ENCODE measurements at regions not wholly inside any gene's neighbourhood (a gene's known extent, or its start where the extent isn't known, plus 50 kb on each side); places are given as distances from the start of the nearest gene placed in this dataset.

GRCh38 chr2:103847276-103847675 is 1006.6 kb upstream of the POU3F3 start:
- no peaks in the 10 kb centered on the region for H3F3A ChIP-seq (ENCODE audit: insufficient read depth, low read length, poor library complexity, severe bottlenecking)
- H3K9me3 ChIP-seq (ENCODE audit: low read length): no peaks in the 10 kb centered on the region
- no peak overlapping the region for H3K27ac ChIP-seq (ENCODE audit: low read length)
- no peak overlapping the region for H3K4me3 ChIP-seq (ENCODE audit: low read length)
- no peaks in the 10 kb centered on the region for H4K20me1 ChIP-seq (ENCODE audit: insufficient read depth)
- no peaks in the 10 kb centered on the region for H3K36me3 ChIP-seq (ENCODE audit: insufficient read depth, low read length)
- H3K9ac ChIP-seq (ENCODE audit: low read length): no peak overlapping the region
- H2AFZ ChIP-seq (ENCODE audit: low read depth, low read length): no peak overlapping the region
- no peak for TF ChIP-seq CTCF (IDR thresholded peaks at IDR 0.05; ENCODE audit: poor library complexity, severe bottlenecking)
- TF ChIP-seq SMC3 (conservative IDR thresholded peaks at IDR 0.05; ENCODE audit: poor library complexity): no peak
- TF ChIP-seq POLR2AphosphoS5 (IDR thresholded peaks at IDR 0.05): no peak
- no peak for TF ChIP-seq TAF1 (IDR thresholded peaks at IDR 0.05; ENCODE audit: low read depth)
- no peak for TF ChIP-seq RAD21 (conservative IDR thresholded peaks at IDR 0.05)
- TF ChIP-seq EZH2 (IDR thresholded peaks at IDR 0.05; ENCODE audit: borderline replicate concordance, insufficient read depth, low read length, poor library complexity, severe bottlenecking): no peak
- no peak for TF ChIP-seq EP300 (conservative IDR thresholded peaks at IDR 0.05; ENCODE audit: poor library complexity, severe bottlenecking)
- TF ChIP-seq MXI1 (conservative IDR thresholded peaks at IDR 0.05; ENCODE audit: poor library complexity, severe bottlenecking): no peak
- no peak for TF ChIP-seq REST (IDR thresholded peaks at IDR 0.05; ENCODE audit: borderline replicate concordance)
- H3K79me2 ChIP-seq (replicated peaks; ENCODE audit: insufficient read depth, low read length): no peaks in the 10 kb centered on the region
- no peak overlapping the region for H3K4me2 ChIP-seq (ENCODE audit: low read length)
- no peaks in the 10 kb centered on the region for H3K9me2 ChIP-seq (ENCODE audit: insufficient read depth, low read length)
- no peaks in the 10 kb centered on the region for H3K27me3 ChIP-seq (ENCODE audit: insufficient read depth, low read depth, low read length)

- Histone ChIP-seq H3K4me2 (ENCODE audit: low read length) (no peak overlapping the region), H3K9me2 (ENCODE audit: insufficient read depth, low read length) (no peaks in the 10 kb centered on the region), H3K9me3 (ENCODE audit: low read length) (no peaks in the 10 kb centered on the region), H3F3A (ENCODE audit: insufficient read depth, low read length, poor library complexity, severe bottlenecking) (no peaks in the 10 kb centered on the region), H3K27ac (ENCODE audit: low read length) (no peak overlapping the region), H3K36me3 (ENCODE audit: insufficient read depth, low read length) (no peaks in the 10 kb centered on the region), H3K79me2 (replicated peaks; ENCODE audit: insufficient read depth, low read length) (no peaks in the 10 kb centered on the region), H3K9ac (ENCODE audit: low read length) (no peak overlapping the region), H2AFZ (ENCODE audit: low read depth, low read length) (no peak overlapping the region), H3K4me3 (ENCODE audit: low read length) (no peak overlapping the region), H4K20me1 (ENCODE audit: insufficient read depth) (no peaks in the 10 kb centered on the region), H3K27me3 (ENCODE audit: insufficient read depth, low read depth, low read length) (no peaks in the 10 kb centered on the region)
- TF ChIP-seq SMC3 (conservative IDR thresholded peaks at IDR 0.05; ENCODE audit: poor library complexity): no peak
- no peak for TF ChIP-seq MXI1 (conservative IDR thresholded peaks at IDR 0.05; ENCODE audit: poor library complexity, severe bottlenecking)
- no peak for TF ChIP-seq POLR2AphosphoS5 (IDR thresholded peaks at IDR 0.05)
- no peak for TF ChIP-seq CTCF (IDR thresholded peaks at IDR 0.05; ENCODE audit: poor library complexity, severe bottlenecking)
- no peak for TF ChIP-seq EZH2 (IDR thresholded peaks at IDR 0.05; ENCODE audit: borderline replicate concordance, insufficient read depth, low read length, poor library complexity, severe bottlenecking)
- TF ChIP-seq RAD21 (conservative IDR thresholded peaks at IDR 0.05): no peak
- no peak for TF ChIP-seq TAF1 (IDR thresholded peaks at IDR 0.05; ENCODE audit: low read depth)
- no peak for TF ChIP-seq EP300 (conservative IDR thresholded peaks at IDR 0.05; ENCODE audit: poor library complexity, severe bottlenecking)
- TF ChIP-seq REST (IDR thresholded peaks at IDR 0.05; ENCODE audit: borderline replicate concordance): no peak
Observed at GRCh38 chr2:103859238-103859637, 994.7 kb upstream of the POU3F3 start.
